Panc1 (cell line): ENCODE measurements at regions not wholly inside any gene's neighbourhood (a gene's known extent, or its start where the extent isn't known, plus 50 kb on each side); places are given as distances from the start of the nearest gene placed in this dataset.

Experiments
- POLR2AphosphoS5 ChIP-seq: IDR thresholded peaks from 2 replicates; pipeline ENCODE4 v1.6.1; 2012; ENCODE audit warnings: mild to moderate bottlenecking, low read depth, low read length, moderate library complexity
- REST ChIP-seq, 2 experiments: IDR thresholded peaks; 2 replicates each; pipeline ENCODE4 v1.6.1; 2011 to 2012; ENCODE audit warnings: low read depth in 2 of 2, control low read depth in 1 of 2, low read length in 1 of 2, mild to moderate bottlenecking in 1 of 2, moderate library complexity in 1 of 2; ENCODE audit not compliant: insufficient read depth in 1 of 2
- TCF7L2 ChIP-seq: IDR thresholded peaks from 2 replicates; pipeline ENCODE4 v1.6.1; 2011; ENCODE audit warnings: mild to moderate bottlenecking, low read depth, low read length, inconsistent platforms
- TF ChIP-seq, protein P1 (sequence below): fragments of 450-650 bp; IDR thresholded peaks from 2 replicates; pipeline ENCODE4 v1.5.1; 2017; ENCODE audit warnings: mild to moderate bottlenecking

GRCh38 chr6:165223101-165223500, 86.3 kb downstream of the C6orf118 start:
- TF ChIP-seq, protein P1, sequence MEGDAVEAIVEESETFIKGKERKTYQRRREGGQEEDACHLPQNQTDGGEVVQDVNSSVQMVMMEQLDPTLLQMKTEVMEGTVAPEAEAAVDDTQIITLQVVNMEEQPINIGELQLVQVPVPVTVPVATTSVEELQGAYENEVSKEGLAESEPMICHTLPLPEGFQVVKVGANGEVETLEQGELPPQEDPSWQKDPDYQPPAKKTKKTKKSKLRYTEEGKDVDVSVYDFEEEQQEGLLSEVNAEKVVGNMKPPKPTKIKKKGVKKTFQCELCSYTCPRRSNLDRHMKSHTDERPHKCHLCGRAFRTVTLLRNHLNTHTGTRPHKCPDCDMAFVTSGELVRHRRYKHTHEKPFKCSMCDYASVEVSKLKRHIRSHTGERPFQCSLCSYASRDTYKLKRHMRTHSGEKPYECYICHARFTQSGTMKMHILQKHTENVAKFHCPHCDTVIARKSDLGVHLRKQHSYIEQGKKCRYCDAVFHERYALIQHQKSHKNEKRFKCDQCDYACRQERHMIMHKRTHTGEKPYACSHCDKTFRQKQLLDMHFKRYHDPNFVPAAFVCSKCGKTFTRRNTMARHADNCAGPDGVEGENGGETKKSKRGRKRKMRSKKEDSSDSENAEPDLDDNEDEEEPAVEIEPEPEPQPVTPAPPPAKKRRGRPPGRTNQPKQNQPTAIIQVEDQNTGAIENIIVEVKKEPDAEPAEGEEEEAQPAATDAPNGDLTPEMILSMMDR = no peak
- no peak for TF ChIP-seq REST (IDR thresholded peaks at IDR 0.05; ENCODE audit: insufficient read depth in 1 of 2, low read depth in 2 of 2, low read length in 1 of 2)
- no peak for TF ChIP-seq POLR2AphosphoS5
- TF ChIP-seq TCF7L2 = no peak
